ENCODE measurements at regions not wholly inside any gene's neighbourhood (a gene's known extent, or its start where the extent isn't known, plus 50 kb on each side); places are given as distances from the start of the nearest gene placed in this dataset.

GRCh38 chr18:40215979-40216378 lies 1739.1 kb upstream of the PIK3C3 start:
- no peaks in the 10 kb centered on the region for H3K4me1 ChIP-seq
- ATAC-seq (no peak), DNase-seq (no peak)
- H3K9me3 ChIP-seq, result peaks cover 0 to 3% (median 0%) of the 10 kb centered on the region in 12 donors
- no peaks in the 10 kb centered on the region for H3K27me3 ChIP-seq
- no peaks in the 10 kb centered on the region for H3K36me3 ChIP-seq
- 66 to 80% (median 73%) methylated on average over 4 of the region's 4 CpGs for WGBS, 4 donors
- intact Hi-C loops (cut with DNase I), result no loop called here
- H3K4me3 ChIP-seq, result no peak overlapping the region
- no peak for TF ChIP-seq POLR2A (IDR thresholded peaks at IDR 0.05)
- TF ChIP-seq CTCF (IDR thresholded peaks at IDR 0.05), result no peak
- H3K27ac ChIP-seq, result no peak overlapping the region

- Histone ChIP-seq H3K4me3 (no peak overlapping the region), H3K27me3 (no peaks in the 10 kb centered on the region), H3K36me3 (no peaks in the 10 kb centered on the region), H3K27ac (no peak overlapping the region), H3K9me3 (peaks cover 0 to 5% (median 0%) of the 10 kb centered on the region in 12 donors), H3K4me1 (no peaks in the 10 kb centered on the region)
- TF ChIP-seq CTCF (IDR thresholded peaks at IDR 0.05) (no peak), POLR2A (IDR thresholded peaks at IDR 0.05) (no peak)
- 76 to 88% (median 83%) methylated on average over 1 of the region's 1 CpG for WGBS, 4 donors
- intact Hi-C loops (cut with DNase I), result no loop called here
- ATAC-seq (no peak), DNase-seq (no peak)
Measured at GRCh38 chr18:40210696-40211095, 1744.3 kb upstream of the PIK3C3 start.

- ATAC-seq, result no peak
Measured at GRCh38 chr18:40208958-40209357, 1746.1 kb upstream of the PIK3C3 start.

GRCh38 chr18:40197711-40198110 lies 1757.3 kb upstream of the PIK3C3 start:
- Histone ChIP-seq H3K4me3 (no peak overlapping the region), H3K27ac (no peak overlapping the region), H3K4me1 (no peaks in the 10 kb centered on the region), H3K9me3 (peaks cover 0 to 12% (median 0%) of the 10 kb centered on the region in 12 donors), H3K36me3 (no peaks in the 10 kb centered on the region), H3K27me3 (no peaks in the 10 kb centered on the region)
- intact Hi-C loops (cut with DNase I), result no loop called here
- no peak for DNase-seq
- no peak for ATAC-seq
- TF ChIP-seq POLR2A (IDR thresholded peaks at IDR 0.05), result no peak
- no peak for TF ChIP-seq CTCF (IDR thresholded peaks at IDR 0.05)
- 32 to 60% (median 52%) methylated on average over 3 of the region's 3 CpGs for WGBS, 4 donors

More at GRCh38 chr18:40208958-40209357, 1746.1 kb upstream of the PIK3C3 start:
- H3K36me3 ChIP-seq, result no peaks in the 10 kb centered on the region
- WGBS, 4 donors, result 81 to 84% (median 84%) methylated on average over 2 of the region's 2 CpGs
- no peak for TF ChIP-seq CTCF (IDR thresholded peaks at IDR 0.05)
- no peak for TF ChIP-seq POLR2A (IDR thresholded peaks at IDR 0.05)
- intact Hi-C loops (cut with DNase I), result no loop called here
- no peaks in the 10 kb centered on the region for H3K27me3 ChIP-seq
- peaks cover 0 to 5% (median 0%) of the 10 kb centered on the region in 12 donors for H3K9me3 ChIP-seq
- no peak for DNase-seq
- H3K27ac ChIP-seq, result no peak overlapping the region
- no peak overlapping the region for H3K4me3 ChIP-seq
- no peaks in the 10 kb centered on the region for H3K4me1 ChIP-seq
